Smooth muscle cell (in vitro differentiated cells): ENCODE measurements at regions not wholly inside any gene's neighbourhood (a gene's known extent, or its start where the extent isn't known, plus 50 kb on each side); places are given as distances from the start of the nearest gene placed in this dataset.

ENCODE experiments used
- DNase-seq: peaks from one replicate; lab custom pipeline; 2025; ENCODE audit not compliant: unreplicated experiment; lab: John Stamatoyannopoulos, UW
- H2AFZ ChIP-seq: fragments of 200-600 bp; sonication (generic); 2 replicates; pipeline ENCODE4 v1.6.0; 2016; ENCODE audit warnings: antibody characterized with exemption, low read depth, mild to moderate bottlenecking
- H3F3A ChIP-seq: fragments of 200-600 bp; sonication (generic); 2 replicates; pipeline ENCODE4 v1.6.0; 2017; ENCODE audit warnings: antibody characterized with exemption, low read depth
- H3K27ac ChIP-seq: fragments of 200-600 bp; sonication (generic); 2 replicates; pipeline ENCODE4 v1.5.1; 2016; ENCODE audit warnings: low read depth, mild to moderate bottlenecking
- H3K27me3 ChIP-seq: fragments of 200-600 bp; sonication (generic); 2 replicates; pipeline ENCODE4 v1.6.1; 2016; ENCODE audit warnings: low read depth, mild to moderate bottlenecking
- H3K36me3 ChIP-seq: fragments of 200-600 bp; sonication (generic); 2 replicates; pipeline ENCODE4 v1.5.1; 2016; ENCODE audit warnings: low read depth
- H3K4me1 ChIP-seq: fragments of 200-600 bp; sonication (generic); 2 replicates; pipeline ENCODE4 v1.5.1; 2016; ENCODE audit warnings: low read depth
- H3K4me2 ChIP-seq: fragments of 200-600 bp; sonication (generic); 2 replicates; pipeline ENCODE4 v1.6.0; 2016; ENCODE audit warnings: mild to moderate bottlenecking
- H3K4me3 ChIP-seq: fragments of 200-600 bp; sonication (generic); 2 replicates; pipeline ENCODE4 v1.5.1; 2016; ENCODE audit warnings: mild to moderate bottlenecking
- H3K79me2 ChIP-seq: fragments of 200-600 bp; sonication (generic); 2 replicates; pipeline ENCODE4 v1.6.0; 2016; ENCODE audit warnings: low read depth, mild to moderate bottlenecking
- H3K9ac ChIP-seq: fragments of 200-600 bp; sonication (generic); 2 replicates; pipeline ENCODE4 v1.6.0; 2016; ENCODE audit warnings: low read depth
- H3K9me3 ChIP-seq: fragments of 200-600 bp; sonication (generic); replicated peaks from 2 replicates; pipeline ENCODE4 v1.5.1; 2016; ENCODE audit warnings: low read depth
- H4K20me1 ChIP-seq: fragments of 200-600 bp; sonication (generic); 2 replicates; pipeline ENCODE4 v1.6.0; 2016; ENCODE audit warnings: low read depth
- CTCF ChIP-seq: fragments of 200-600 bp; sonication (generic); IDR thresholded peaks from 2 replicates; pipeline ENCODE4 v1.5.1; 2017; ENCODE audit warnings: borderline replicate concordance, mild to moderate bottlenecking, antibody characterized with exemption; ENCODE audit not compliant: insufficient read depth, poor library complexity, severe bottlenecking
- WGBS: methylation state at CpG from one replicate; pipeline ENCODE4 v1.1.7; 2016; ENCODE audit warnings: low lambda C conversion rate; 5-methylcytosine and 5-hydroxymethylcytosine counted together

GRCh38 chr13:75220861-75221260 lies 261.1 kb downstream of the TBC1D4 start:
- Histone ChIP-seq H3K36me3 (no peaks in the 10 kb centered on the region), H3K27ac (no peak overlapping the region), H3K9me3 (no peaks in the 10 kb centered on the region), H4K20me1 (no peaks in the 10 kb centered on the region), H2AFZ (no peak overlapping the region), H3K4me1 (no peaks in the 10 kb centered on the region), H3F3A (no peaks in the 10 kb centered on the region), H3K27me3 (no peaks in the 10 kb centered on the region), H3K4me2 (no peak overlapping the region), H3K4me3 (no peak overlapping the region), H3K79me2 (no peaks in the 10 kb centered on the region), H3K9ac (no peak overlapping the region)
- 85% methylated on average over 5 of the region's 5 CpGs for WGBS
- TF ChIP-seq CTCF: no peak
- DNase-seq: no peak

DNA sequence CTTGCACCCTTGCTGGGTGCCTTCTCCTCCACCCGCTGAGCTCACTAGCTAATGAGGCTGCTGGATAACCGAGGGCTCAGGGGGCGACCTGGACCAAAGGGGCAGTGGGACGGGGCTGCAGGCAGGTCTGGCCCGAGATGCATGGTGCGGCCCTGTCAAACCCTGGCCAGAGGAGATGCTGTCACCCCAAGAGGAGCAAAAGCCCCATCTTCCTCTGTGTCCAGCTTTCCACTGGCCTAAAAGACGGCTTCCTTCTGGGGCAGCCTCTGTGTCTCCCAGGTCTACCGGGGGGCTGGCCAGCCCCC lies 261.8 kb downstream of the TBC1D4 start:
- 88% methylated on average over 8 of the region's 8 CpGs for WGBS
- H3K9me3 ChIP-seq: no peaks in the 10 kb centered on the region
- H3K4me2 ChIP-seq: no peak overlapping the region

DNA sequence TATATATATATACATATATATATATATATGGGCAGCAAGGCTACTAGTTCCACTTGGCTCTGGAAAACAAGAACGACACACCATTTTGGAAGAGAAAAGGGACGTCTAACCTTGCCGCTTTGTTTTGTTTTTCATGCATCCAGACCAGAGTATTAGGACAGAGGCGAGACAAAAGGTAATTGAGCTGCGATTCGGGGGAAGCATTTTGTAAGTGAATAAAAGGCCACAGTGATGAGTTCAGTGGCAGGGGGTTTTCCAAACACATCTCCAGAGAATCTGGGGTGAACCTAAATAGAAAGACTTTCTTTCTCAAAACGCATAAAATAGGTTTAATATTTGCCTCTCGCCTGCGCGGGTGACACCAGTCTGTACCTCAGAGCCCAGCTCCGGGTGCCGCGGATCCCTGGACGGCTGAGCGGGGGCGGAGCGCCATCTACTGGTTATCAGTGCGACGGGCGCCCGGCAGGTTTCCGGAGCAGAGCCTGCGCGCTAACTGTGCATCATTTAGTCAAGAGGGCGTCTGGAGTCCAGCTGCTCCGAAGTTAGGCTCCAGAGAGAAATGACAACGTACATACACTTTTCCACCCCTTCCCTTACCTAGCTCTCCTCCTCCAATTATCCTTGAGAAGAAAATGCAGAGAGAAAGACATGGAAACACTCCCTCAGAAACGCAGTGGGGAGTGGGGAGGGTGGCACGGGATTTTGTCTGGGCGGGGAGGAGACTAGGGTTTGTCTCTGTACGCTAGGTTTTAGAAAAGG lies 262.3 kb downstream of the TBC1D4 start:
- H2AFZ ChIP-seq: peak overlapping the region; percentile 90
- H3K27ac ChIP-seq: no peak overlapping the region
- WGBS: 15% methylated on average over 31 of the region's 31 CpGs
- H3K27me3 ChIP-seq: no peaks in the 10 kb centered on the region
- no peaks in the 10 kb centered on the region for H3K9me3 ChIP-seq
- no peaks in the 10 kb centered on the region for H3K4me1 ChIP-seq
- H3F3A ChIP-seq: no peaks in the 10 kb centered on the region
- H4K20me1 ChIP-seq: no peaks in the 10 kb centered on the region
- H3K4me3 ChIP-seq: peak overlapping the region; percentile 46
- no peak overlapping the region for H3K9ac ChIP-seq
- peak overlapping the region; percentile 82 for H3K4me2 ChIP-seq
- DNase-seq: peak; percentile 38
- no peaks in the 10 kb centered on the region for H3K36me3 ChIP-seq
- TF ChIP-seq CTCF: peak; percentile 97
- H3K79me2 ChIP-seq: no peaks in the 10 kb centered on the region

More for the DNA sequence above, 261.8 kb downstream of the TBC1D4 start:
- Histone ChIP-seq H3F3A (no peaks in the 10 kb centered on the region), H3K4me1 (no peaks in the 10 kb centered on the region), H3K79me2 (no peaks in the 10 kb centered on the region), H3K9ac (no peak overlapping the region), H3K27me3 (no peaks in the 10 kb centered on the region), H3K27ac (no peak overlapping the region), H4K20me1 (no peaks in the 10 kb centered on the region), H3K4me3 (no peak overlapping the region), H3K36me3 (no peaks in the 10 kb centered on the region), H2AFZ (no peak overlapping the region)
- no peak for TF ChIP-seq CTCF
- DNase-seq: no peak

- H4K20me1 ChIP-seq: no peaks in the 10 kb centered on the region
- no peak overlapping the region for H3K4me3 ChIP-seq
- no peaks in the 10 kb centered on the region for H3K36me3 ChIP-seq
- H3K4me2 ChIP-seq: no peak overlapping the region
- DNase-seq: no peak
- no peaks in the 10 kb centered on the region for H3K79me2 ChIP-seq
- H3F3A ChIP-seq: no peaks in the 10 kb centered on the region
- no peaks in the 10 kb centered on the region for H3K4me1 ChIP-seq
- H3K27me3 ChIP-seq: no peaks in the 10 kb centered on the region
- no peak for TF ChIP-seq CTCF
- no peaks in the 10 kb centered on the region for H3K9me3 ChIP-seq
- WGBS: 27% methylated on average over 1 of the region's 1 CpG
- H2AFZ ChIP-seq: no peak overlapping the region
- H3K27ac ChIP-seq: no peak overlapping the region
- no peak overlapping the region for H3K9ac ChIP-seq
Observed at GRCh38 chr13:75217949-75218348, 264.0 kb downstream of the TBC1D4 start.
